Activated naive CD4-positive, alpha-beta T cell treated with anti-CD3 and anti-CD28 coated beads, Interleukin-2, amount 50 U/mL, for 72 hours (primary cell): ENCODE measurements at regions not wholly inside any gene's neighbourhood (a gene's known extent, or its start where the extent isn't known, plus 50 kb on each side); places are given as distances from the start of the nearest gene placed in this dataset.

Experiments
- ATAC-seq, 2 donors: fragments of 150-1000 bp; cut with Tn5 transposase; 2 replicates each; pipeline ENCODE4 v1.10.0; 2021; ENCODE audit warnings: mild to moderate bottlenecking in 2 of 2, moderate library complexity in 2 of 2
- DNase-seq, 2 donors: peaks; one replicate each; pipeline ENCODE4 v3.0.0; 2021 to 2022; ENCODE audit warnings: low spot score in 2 of 2
- H3K27ac Mint-ChIP-seq, 2 donors: one replicate each; pipeline ENCODE4 v1.8.0; 2022; ENCODE audit warnings: mild to moderate bottlenecking in 2 of 2, mixed read lengths in 2 of 2
- H3K36me3 Mint-ChIP-seq, 2 donors: one replicate each; pipeline ENCODE4 v1.8.0; 2022; ENCODE audit warnings: mixed read lengths in 2 of 2
- H3K9me3 Mint-ChIP-seq, 2 donors: one replicate each; pipeline ENCODE4 v1.8.0; 2022; ENCODE audit warnings: mixed read lengths in 2 of 2

GRCh38 chr12:98354520-98355035 is 160.8 kb upstream of the TMPO start:
- no peak for DNase-seq
- ATAC-seq, result no peak
- H3K27ac Mint-ChIP-seq, result no peak overlapping the region
- H3K9me3 Mint-ChIP-seq, result no peaks in the 10 kb centered on the region
- H3K36me3 Mint-ChIP-seq, result no peaks in the 10 kb centered on the region

- no peak overlapping the region for H3K27ac Mint-ChIP-seq
- no peak for ATAC-seq
- H3K9me3 Mint-ChIP-seq, result no peaks in the 10 kb centered on the region
- H3K36me3 Mint-ChIP-seq, result no peaks in the 10 kb centered on the region
- DNase-seq, result no peak
Measured at GRCh38 chr12:98355322-98355721, 160.1 kb upstream of the TMPO start.

DNA sequence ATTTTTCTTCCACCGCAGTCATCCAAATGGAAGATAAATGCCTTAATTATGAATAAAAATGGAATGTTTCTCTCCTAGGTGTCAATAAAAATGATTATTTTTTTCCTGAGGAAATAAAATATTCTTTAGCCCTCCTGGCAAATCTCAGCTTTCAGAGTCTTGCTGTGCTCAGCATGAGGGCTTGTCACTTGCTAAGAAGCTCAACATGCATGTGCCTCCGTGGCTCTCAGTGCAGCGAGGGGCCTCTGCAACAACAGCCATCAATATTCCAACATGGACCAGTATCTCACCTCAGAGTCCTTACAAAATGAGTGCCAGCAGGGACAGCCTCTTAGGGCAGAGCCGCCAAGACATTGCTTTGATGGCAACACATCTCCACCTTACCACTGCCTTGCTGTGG is 159.5 kb upstream of the TMPO start:
- no peaks in the 10 kb centered on the region for H3K9me3 Mint-ChIP-seq
- ATAC-seq, result no peak
- H3K27ac Mint-ChIP-seq, result no peak overlapping the region
- DNase-seq, result no peak
- H3K36me3 Mint-ChIP-seq, result no peaks in the 10 kb centered on the region

DNA sequence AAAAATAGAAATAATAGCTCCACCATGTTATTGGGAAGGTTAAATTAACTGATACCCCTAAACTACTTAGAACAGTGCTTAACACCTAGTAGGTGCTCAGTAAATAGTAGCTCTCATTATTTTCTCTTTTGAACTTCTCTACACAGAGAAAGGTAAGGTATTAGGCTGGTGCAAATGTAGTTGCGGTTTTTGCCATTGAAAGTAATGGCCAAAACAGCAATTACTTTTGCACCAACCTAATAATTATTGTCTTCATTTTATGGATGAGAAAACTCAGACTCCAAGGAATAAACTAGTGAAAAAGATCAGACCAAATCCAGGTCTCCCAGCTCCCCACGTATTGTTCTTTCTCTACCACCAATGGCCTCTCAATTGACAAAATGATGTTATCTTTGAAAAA is 157.2 kb upstream of the TMPO start:
- no peak for ATAC-seq
- H3K27ac Mint-ChIP-seq, result no peak overlapping the region
- no peaks in the 10 kb centered on the region for H3K9me3 Mint-ChIP-seq
- DNase-seq, result no peak
- H3K36me3 Mint-ChIP-seq, result no peaks in the 10 kb centered on the region

DNA sequence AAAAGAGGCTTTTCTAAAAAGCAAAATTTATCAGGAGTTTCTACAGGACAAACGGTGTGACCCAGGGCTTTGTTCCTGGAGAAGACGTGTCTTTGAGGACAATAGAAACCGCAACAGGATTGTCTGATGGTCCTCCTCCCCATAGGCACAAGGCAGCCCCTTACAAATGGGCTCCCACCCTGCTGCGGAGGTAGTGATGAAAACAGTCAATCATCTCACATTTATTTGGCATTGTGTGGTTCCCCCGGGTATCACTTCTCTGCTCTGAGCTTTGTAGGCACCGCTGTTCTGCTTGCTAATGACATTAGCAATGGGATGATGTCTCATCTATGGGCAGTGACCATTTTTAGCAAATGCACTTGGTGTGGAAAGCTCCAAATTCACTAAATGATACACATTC is 155.5 kb upstream of the TMPO start:
- ATAC-seq, result no peak
- DNase-seq, result no peak
- H3K9me3 Mint-ChIP-seq, result no peaks in the 10 kb centered on the region
- H3K36me3 Mint-ChIP-seq, result no peaks in the 10 kb centered on the region
- H3K27ac Mint-ChIP-seq, result no peak overlapping the region

DNA sequence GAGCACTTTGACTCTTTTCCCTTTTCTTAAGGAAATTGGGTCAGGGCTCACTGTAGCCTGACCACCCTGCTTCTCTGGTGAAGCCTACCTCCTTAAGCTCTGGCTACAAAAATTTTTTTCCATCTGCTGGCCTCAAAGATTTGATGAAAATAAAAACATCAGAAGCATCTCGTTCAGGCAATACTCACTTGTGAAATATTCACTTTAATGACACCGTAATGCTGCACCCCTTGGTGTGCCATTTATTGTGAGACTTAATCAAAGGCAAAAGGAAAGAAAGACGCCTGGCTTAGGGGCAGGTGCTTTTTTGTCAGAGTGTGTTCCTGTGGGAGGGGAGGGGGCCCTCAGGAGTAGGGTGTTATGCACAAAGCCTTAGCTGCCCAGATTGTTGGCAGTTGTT is 155.0 kb upstream of the TMPO start:
- Mint-ChIP-seq H3K9me3 (no peaks in the 10 kb centered on the region), H3K27ac (no peak overlapping the region), H3K36me3 (no peaks in the 10 kb centered on the region)
- ATAC-seq (no peak), DNase-seq (no peak)

- Mint-ChIP-seq H3K36me3 (no peaks in the 10 kb centered on the region), H3K27ac (no peak overlapping the region)
- ATAC-seq, result no peak
Measured at GRCh38 chr12:98369581-98369980, 145.8 kb upstream of the TMPO start.

DNA sequence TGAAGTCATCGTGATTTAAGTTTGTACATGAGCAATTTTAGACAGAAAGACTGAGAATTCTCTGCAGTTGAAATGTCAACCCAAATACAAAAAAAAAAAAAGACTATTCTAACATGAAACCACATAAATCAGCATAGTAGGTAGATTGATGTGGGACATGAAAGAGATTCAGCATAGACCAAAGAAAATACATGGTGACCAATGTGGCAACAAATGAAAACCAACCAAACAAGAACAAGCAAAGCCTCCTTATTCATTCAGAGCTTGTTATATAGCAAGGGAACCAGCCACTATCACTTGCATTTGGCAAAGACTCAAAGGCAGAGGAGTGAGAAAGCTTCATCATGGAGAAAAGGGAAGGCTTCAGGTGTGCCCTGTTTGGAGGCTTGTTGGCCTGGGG is 144.4 kb upstream of the TMPO start:
- DNase-seq (no peak), ATAC-seq (peak in 1 of 2 donors; percentile 58)
- Mint-ChIP-seq H3K27ac (no peak overlapping the region), H3K9me3 (no peaks in the 10 kb centered on the region), H3K36me3 (no peaks in the 10 kb centered on the region)

More at GRCh38 chr12:98369581-98369980, 145.8 kb upstream of the TMPO start:
- H3K9me3 Mint-ChIP-seq, result no peaks in the 10 kb centered on the region
- DNase-seq, result no peak

- H3K9me3 Mint-ChIP-seq, result no peaks in the 10 kb centered on the region
- no peak overlapping the region for H3K27ac Mint-ChIP-seq
- ATAC-seq, result no peak
- no peaks in the 10 kb centered on the region for H3K36me3 Mint-ChIP-seq
- DNase-seq, result no peak
Measured at GRCh38 chr12:98371419-98371818, 144.0 kb upstream of the TMPO start.

- no peak for ATAC-seq
- H3K36me3 Mint-ChIP-seq, result no peaks in the 10 kb centered on the region
Measured at GRCh38 chr12:98372340-98373024, 142.9 kb upstream of the TMPO start.

DNA sequence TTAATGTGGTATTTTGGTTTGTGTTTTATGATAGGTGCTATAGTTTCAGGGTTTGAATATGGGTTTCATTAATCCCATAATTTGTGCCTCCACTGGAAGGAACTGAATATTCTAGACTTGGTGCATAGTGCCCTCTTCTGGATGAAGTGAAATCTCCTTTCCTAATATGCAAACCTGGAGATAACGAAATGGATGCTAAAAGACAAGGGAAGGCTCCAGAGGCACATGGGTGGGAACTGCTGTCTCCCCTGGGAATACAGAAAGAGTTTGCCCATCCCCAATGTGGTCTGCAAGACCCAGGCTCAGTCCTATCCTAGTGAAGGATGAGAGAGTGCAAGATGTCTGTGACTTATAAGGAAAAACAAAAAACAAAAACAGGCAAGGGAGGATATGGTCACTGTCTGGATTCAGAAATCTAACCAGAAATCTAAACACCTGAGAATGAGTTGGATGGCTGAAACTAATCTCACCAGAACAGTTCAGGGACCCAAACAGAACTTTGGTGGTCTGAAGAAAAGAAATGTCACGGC is 142.3 kb upstream of the TMPO start:
- no peaks in the 10 kb centered on the region for H3K36me3 Mint-ChIP-seq
- no peak for ATAC-seq
- no peak overlapping the region for H3K27ac Mint-ChIP-seq
- H3K9me3 Mint-ChIP-seq, result no peaks in the 10 kb centered on the region
- DNase-seq, result peak in 1 of 2 donors; percentile 12

More at GRCh38 chr12:98372340-98373024, 142.9 kb upstream of the TMPO start:
- H3K27ac Mint-ChIP-seq, result no peak overlapping the region
- no peak for DNase-seq
- H3K9me3 Mint-ChIP-seq, result no peaks in the 10 kb centered on the region

- DNase-seq (no peak), ATAC-seq (no peak)
Measured at GRCh38 chr12:98374007-98374406, 141.4 kb upstream of the TMPO start.

GRCh38 chr12:98379106-98379505 is 136.3 kb upstream of the TMPO start:
- Mint-ChIP-seq H3K36me3 (no peaks in the 10 kb centered on the region), H3K9me3 (no peaks in the 10 kb centered on the region), H3K27ac (no peak overlapping the region)
- no peak for ATAC-seq
- DNase-seq, result no peak

More at GRCh38 chr12:98374007-98374406, 141.4 kb upstream of the TMPO start:
- H3K9me3 Mint-ChIP-seq, result no peaks in the 10 kb centered on the region
- no peak overlapping the region for H3K27ac Mint-ChIP-seq
- H3K36me3 Mint-ChIP-seq, result no peaks in the 10 kb centered on the region

DNA sequence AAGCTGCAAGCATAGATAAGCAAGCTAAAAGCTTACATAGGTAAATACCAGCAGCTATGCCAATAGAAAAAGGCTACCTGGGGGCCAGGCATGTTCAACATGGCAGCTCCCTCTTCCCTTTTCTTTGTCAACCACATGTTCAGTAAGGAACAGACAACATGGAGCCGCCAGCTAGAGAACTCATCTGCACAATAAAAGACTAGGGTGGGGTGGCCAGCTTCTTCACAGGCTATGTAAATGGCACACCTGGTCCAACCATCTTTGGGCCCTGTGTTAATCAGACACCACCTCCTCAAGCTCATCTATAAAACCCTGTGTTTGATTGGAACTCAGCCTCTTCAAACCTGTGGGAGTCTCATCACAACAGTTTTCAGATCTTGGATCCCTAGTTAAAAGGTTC is 129.7 kb upstream of the TMPO start:
- no peaks in the 10 kb centered on the region for H3K36me3 Mint-ChIP-seq
- no peaks in the 10 kb centered on the region for H3K9me3 Mint-ChIP-seq
- DNase-seq (no peak), ATAC-seq (no peak)
- H3K27ac Mint-ChIP-seq, result no peak overlapping the region

GRCh38 chr12:98387444-98387843 is 127.9 kb upstream of the TMPO start:
- H3K9me3 Mint-ChIP-seq, result no peaks in the 10 kb centered on the region
- H3K27ac Mint-ChIP-seq, result no peak overlapping the region
- no peak for DNase-seq
- no peaks in the 10 kb centered on the region for H3K36me3 Mint-ChIP-seq
- ATAC-seq, result no peak

DNA sequence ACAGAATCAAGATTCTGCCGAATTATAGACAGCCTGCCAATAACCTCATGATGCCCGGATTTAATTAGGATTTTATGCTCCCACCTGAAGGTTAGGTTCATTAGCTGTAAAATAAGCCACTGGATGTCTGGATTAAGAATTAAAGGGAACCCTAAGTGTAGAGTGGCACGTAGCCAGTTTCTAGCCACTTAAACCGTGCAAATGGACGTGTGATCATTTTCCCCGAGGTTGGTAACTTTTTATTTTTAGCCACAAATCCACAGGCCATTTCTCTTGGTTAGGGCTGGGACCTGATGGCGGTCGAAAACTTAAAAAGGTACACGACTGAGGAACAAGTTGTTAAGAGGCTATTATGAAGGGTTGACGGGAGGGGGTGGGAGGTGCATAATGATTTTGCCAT is 127.3 kb upstream of the TMPO start:
- Mint-ChIP-seq H3K9me3 (no peaks in the 10 kb centered on the region), H3K27ac (no peak overlapping the region), H3K36me3 (no peaks in the 10 kb centered on the region)
- ATAC-seq (no peak), DNase-seq (no peak)

- H3K27ac Mint-ChIP-seq, result no peak overlapping the region
- H3K9me3 Mint-ChIP-seq, result no peaks in the 10 kb centered on the region
- DNase-seq, result no peak
- no peak for ATAC-seq
- no peaks in the 10 kb centered on the region for H3K36me3 Mint-ChIP-seq
Measured at GRCh38 chr12:98389593-98389992, 125.8 kb upstream of the TMPO start.
